ENCODE measurements at regions not wholly inside any gene's neighbourhood (a gene's known extent, or its start where the extent isn't known, plus 50 kb on each side); places are given as distances from the start of the nearest gene placed in this dataset.
"Not testable (repeated sequence)": the region's sequence is repeated elsewhere in the genome, so short reads cannot be mapped to it uniquely, and the experiment has no call there.

GRCh38 chr5:67795781-67796477, 419.6 kb upstream of the PIK3R1 start:
- Histone ChIP-seq H3K9me3 (peaks cover 5% of the 10 kb centered on the region; the same call in 1 of the 2 replicates), H3K36me3 (no peaks in the 10 kb centered on the region), H4K20me1 (no peaks in the 10 kb centered on the region), H3K4me1 (no peaks in the 10 kb centered on the region), H3K27ac (no peak overlapping the region), H3K4me2 (no peak overlapping the region), H3K4me3 (no peak overlapping the region), H3K27me3 (no peaks in the 10 kb centered on the region), H3K9ac (no peak overlapping the region)
- TF ChIP-seq Cebpa-rat (IDR thresholded peaks at IDR 0.05) = no peak

DNA sequence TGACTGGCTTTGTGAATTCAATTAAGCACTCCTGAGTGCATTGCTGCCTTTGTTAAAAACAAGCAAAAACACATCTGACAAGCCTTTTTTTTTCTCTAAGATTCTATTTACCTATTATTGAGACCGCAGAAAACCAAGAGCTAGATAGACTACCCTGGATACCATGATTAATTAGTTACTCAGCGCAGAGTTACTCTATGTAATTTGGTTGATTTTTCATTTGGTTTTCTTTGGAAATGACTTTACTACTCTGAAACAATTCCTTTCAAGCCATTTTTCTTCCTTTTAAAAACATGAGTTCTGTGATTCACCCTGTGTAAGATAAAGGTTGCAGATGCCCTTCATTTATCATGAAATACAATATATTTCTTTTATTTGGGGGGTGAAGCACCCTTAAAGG, 421.6 kb upstream of the PIK3R1 start:
- Histone ChIP-seq H3K4me1 (no peaks in the 10 kb centered on the region), H3K9me3 (peaks cover 5% of the 10 kb centered on the region; the same call in 1 of the 2 replicates)

GRCh38 chr5:67793418-67793817, 422.1 kb upstream of the PIK3R1 start:
- H3K27ac ChIP-seq = no peak overlapping the region
- no peak overlapping the region for H3K4me3 ChIP-seq
- H3K9me3 ChIP-seq = peaks cover 2% of the 10 kb centered on the region; the same call in 1 of the 2 replicates
- H4K20me1 ChIP-seq = no peaks in the 10 kb centered on the region
- no peaks in the 10 kb centered on the region for H3K27me3 ChIP-seq
- H3K9ac ChIP-seq = no peak overlapping the region
- no peak for TF ChIP-seq Cebpa-rat (IDR thresholded peaks at IDR 0.05)
- no peaks in the 10 kb centered on the region for H3K36me3 ChIP-seq
- no peak overlapping the region for H3K4me2 ChIP-seq
- no peaks in the 10 kb centered on the region for H3K4me1 ChIP-seq

More for the DNA sequence above, 421.6 kb upstream of the PIK3R1 start:
- no peak overlapping the region for H3K27ac ChIP-seq
- H3K27me3 ChIP-seq = no peaks in the 10 kb centered on the region
- no peak overlapping the region for H3K9ac ChIP-seq
- no peaks in the 10 kb centered on the region for H4K20me1 ChIP-seq
- H3K36me3 ChIP-seq = no peaks in the 10 kb centered on the region
- H3K4me3 ChIP-seq = no peak overlapping the region
- no peak for TF ChIP-seq Cebpa-rat (IDR thresholded peaks at IDR 0.05)
- H3K4me2 ChIP-seq = no peak overlapping the region

GRCh38 chr5:67792891-67793290, 422.7 kb upstream of the PIK3R1 start:
- Histone ChIP-seq H3K36me3 (no peaks in the 10 kb centered on the region), H3K27ac (no peak overlapping the region), H3K9ac (no peak overlapping the region), H3K4me3 (no peak overlapping the region), H3K9me3 (no peaks in the 10 kb centered on the region), H4K20me1 (no peaks in the 10 kb centered on the region), H3K4me2 (no peak overlapping the region), H3K27me3 (no peaks in the 10 kb centered on the region), H3K4me1 (no peaks in the 10 kb centered on the region)
- no peak for TF ChIP-seq Cebpa-rat (IDR thresholded peaks at IDR 0.05)

DNA sequence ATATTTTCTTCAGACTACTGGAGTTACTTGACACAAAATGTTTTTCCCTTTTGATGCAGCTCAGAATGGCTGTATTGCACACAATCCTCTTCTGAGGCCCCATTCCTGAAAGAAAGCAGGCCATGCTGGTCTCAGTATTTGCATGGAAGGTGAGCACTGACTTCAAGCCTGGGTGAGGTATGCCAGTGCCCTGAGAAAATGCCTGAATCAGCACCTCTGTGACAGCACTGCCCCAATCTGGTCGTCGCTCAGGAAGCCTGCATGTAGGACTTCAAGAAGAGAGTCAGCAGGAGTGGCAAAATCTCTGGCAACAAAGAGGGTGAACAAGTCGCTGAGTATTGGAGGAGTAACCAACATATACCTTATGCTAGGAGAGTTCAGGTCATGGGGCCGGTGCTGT, 425.2 kb upstream of the PIK3R1 start:
- H3K27ac ChIP-seq = no peak overlapping the region
- TF ChIP-seq Cebpa-rat (IDR thresholded peaks at IDR 0.05) = no peak
- H3K4me1 ChIP-seq = no peaks in the 10 kb centered on the region
- no peak overlapping the region for H3K9ac ChIP-seq
- no peaks in the 10 kb centered on the region for H3K27me3 ChIP-seq
- no peaks in the 10 kb centered on the region for H4K20me1 ChIP-seq
- no peaks in the 10 kb centered on the region for H3K9me3 ChIP-seq
- H3K36me3 ChIP-seq = no peaks in the 10 kb centered on the region
- H3K4me2 ChIP-seq = no peak overlapping the region
- H3K4me3 ChIP-seq = no peak overlapping the region

- not testable (repeated sequence) for H3K27me3 ChIP-seq, H3K36me3 ChIP-seq, H4K20me1 ChIP-seq, H3K9ac ChIP-seq, H3K9me3 ChIP-seq, H3K4me2 ChIP-seq, H3K4me1 ChIP-seq, H3K27ac ChIP-seq, H3K4me3 ChIP-seq
These were observed 435.5 kb upstream of the PIK3R1 start for GRCh38 chr5:67779893-67780623.

- H4K20me1 ChIP-seq = no peaks in the 10 kb centered on the region
- H3K4me1 ChIP-seq = no peaks in the 10 kb centered on the region
- no peak overlapping the region for H3K27ac ChIP-seq
- no peaks in the 10 kb centered on the region for H3K9me3 ChIP-seq
- no peaks in the 10 kb centered on the region for H3K36me3 ChIP-seq
- no peak overlapping the region for H3K4me3 ChIP-seq
- H3K9ac ChIP-seq = no peak overlapping the region
- no peaks in the 10 kb centered on the region for H3K27me3 ChIP-seq
- H3K4me2 ChIP-seq = no peak overlapping the region
- no peak for TF ChIP-seq Cebpa-rat (IDR thresholded peaks at IDR 0.05)
These were observed 440.8 kb upstream of the PIK3R1 start for GRCh38 chr5:67774786-67775185.

DNA sequence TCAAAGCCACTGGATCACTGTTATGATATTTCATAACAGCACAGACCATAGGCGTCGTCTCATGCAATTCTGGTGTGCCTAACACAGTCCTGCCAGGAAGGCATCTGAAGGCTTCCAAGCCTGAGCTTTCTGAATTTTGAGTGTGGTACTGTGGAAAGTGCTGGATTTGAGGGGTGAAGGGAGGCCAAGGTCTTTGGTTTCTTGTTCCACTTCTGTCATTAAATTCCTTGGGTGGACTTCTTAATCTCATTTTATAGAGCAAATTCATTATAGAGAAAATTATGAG, 441.3 kb upstream of the PIK3R1 start:
- no peaks in the 10 kb centered on the region for H3K4me1 ChIP-seq
- H3K4me2 ChIP-seq = no peak overlapping the region
- H3K9me3 ChIP-seq = no peaks in the 10 kb centered on the region
- H3K27me3 ChIP-seq = no peaks in the 10 kb centered on the region
- H3K27ac ChIP-seq = no peak overlapping the region
- no peak overlapping the region for H3K9ac ChIP-seq
- no peaks in the 10 kb centered on the region for H3K36me3 ChIP-seq
- H4K20me1 ChIP-seq = no peaks in the 10 kb centered on the region
- no peak overlapping the region for H3K4me3 ChIP-seq
- no peak for TF ChIP-seq Cebpa-rat (IDR thresholded peaks at IDR 0.05)

DNA sequence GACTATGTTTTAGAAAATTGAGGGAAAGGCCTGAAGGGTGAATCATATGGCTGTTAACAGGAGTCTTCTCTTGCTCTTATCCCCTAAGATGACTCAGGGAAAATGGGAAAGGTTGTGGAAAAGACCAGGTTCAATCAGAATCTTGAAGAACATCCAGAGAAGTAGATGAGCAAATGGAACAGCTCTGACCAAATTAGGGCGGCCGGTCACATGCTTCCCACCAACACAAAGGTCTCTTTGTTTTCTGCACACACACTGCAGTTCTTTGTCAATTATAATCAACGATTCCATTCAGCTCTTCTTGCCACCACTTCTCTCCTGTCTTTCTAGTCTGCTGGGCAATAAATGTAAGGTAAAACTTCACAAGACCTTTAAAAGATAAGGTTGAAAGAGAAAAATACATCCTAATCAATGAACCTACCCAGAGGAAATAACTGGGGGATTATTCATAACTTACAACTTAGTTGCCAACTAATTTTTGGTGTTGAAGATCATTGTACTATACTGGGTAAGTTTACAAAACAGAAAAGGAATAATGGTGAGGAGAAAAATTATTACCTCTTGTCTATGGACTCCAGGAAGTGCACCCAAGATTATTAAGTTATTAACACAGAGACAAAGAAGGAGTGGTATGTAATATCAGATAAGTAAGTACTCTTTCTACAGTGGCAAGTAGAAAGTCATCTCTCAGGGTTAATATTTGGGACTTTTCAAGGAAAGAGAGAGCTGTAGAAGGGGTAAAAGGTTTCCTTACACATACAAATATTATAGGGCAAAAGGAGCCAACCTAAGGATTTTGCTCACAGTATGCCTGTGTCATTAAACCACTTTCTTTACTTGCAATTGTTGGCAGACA, 441.9 kb upstream of the PIK3R1 start:
- Histone ChIP-seq H3K27ac (no peak overlapping the region), H3K36me3 (no peaks in the 10 kb centered on the region), H3K9me3 (no peaks in the 10 kb centered on the region), H3K4me2 (no peak overlapping the region), H3K27me3 (no peaks in the 10 kb centered on the region), H3K9ac (no peak overlapping the region), H3K4me1 (no peaks in the 10 kb centered on the region), H4K20me1 (no peaks in the 10 kb centered on the region), H3K4me3 (no peak overlapping the region)
- TF ChIP-seq Cebpa-rat (IDR thresholded peaks at IDR 0.05) = no peak

DNA sequence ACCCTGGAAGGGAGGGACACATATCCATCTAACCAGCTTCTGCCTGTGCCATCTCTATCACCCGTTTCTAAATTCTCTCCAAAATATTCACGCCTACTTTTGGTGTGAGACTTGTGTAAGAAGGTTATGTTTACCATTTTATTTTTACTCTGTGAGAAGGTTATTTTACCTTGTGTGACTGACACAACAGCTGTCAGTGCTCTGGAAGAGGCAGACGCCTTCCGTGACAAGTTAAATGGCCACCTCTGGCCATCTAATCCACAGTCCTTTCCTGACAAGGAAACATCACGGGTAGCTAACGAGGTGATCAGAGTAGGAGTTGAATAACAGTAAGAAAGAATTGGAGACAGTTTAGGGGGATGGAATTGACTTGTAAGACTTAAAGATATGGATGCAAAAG, 443.8 kb upstream of the PIK3R1 start:
- H3K4me3 ChIP-seq = no peak overlapping the region
- no peaks in the 10 kb centered on the region for H3K27me3 ChIP-seq
- H3K4me2 ChIP-seq = no peak overlapping the region

More for the DNA sequence above, 443.8 kb upstream of the PIK3R1 start:
- no peaks in the 10 kb centered on the region for H3K36me3 ChIP-seq
- no peaks in the 10 kb centered on the region for H3K9me3 ChIP-seq
- H3K4me1 ChIP-seq = no peaks in the 10 kb centered on the region
- no peak overlapping the region for H3K9ac ChIP-seq
- no peaks in the 10 kb centered on the region for H4K20me1 ChIP-seq
- TF ChIP-seq Cebpa-rat (IDR thresholded peaks at IDR 0.05) = no peak
- H3K27ac ChIP-seq = no peak overlapping the region

Data from BLaER1 (cell line).